Large intestine (tissue), 3 donors: ENCODE measurements at regions not wholly inside any gene's neighbourhood (a gene's known extent, or its start where the extent isn't known, plus 50 kb on each side); places are given as distances from the start of the nearest gene placed in this dataset.
"Not testable (repeated sequence)": the region's sequence is repeated elsewhere in the genome, so short reads cannot be mapped to it uniquely, and the experiment has no call there.

Experiments
- DNase-seq, 2 donors: peaks; one replicate each; pipeline versions ENCODE4 v3.0.0 to v3.0.0-alpha.2; 2013
- H3K27ac ChIP-seq: one replicate; pipeline ENCODE4 v1.5.1; 2013; ENCODE audit warnings: low read length
- H3K27me3 ChIP-seq: 2 replicates; pipeline ENCODE4 v1.6.1; 2013; ENCODE audit warnings: low read length; ENCODE audit not compliant: control insufficient read depth, insufficient read depth
- H3K36me3 ChIP-seq: 2 replicates; pipeline ENCODE4 v1.6.1; 2013; ENCODE audit warnings: low read length; ENCODE audit not compliant: control insufficient read depth, insufficient read depth
- H3K4me1 ChIP-seq: one replicate; pipeline ENCODE4 v1.6.1; 2013; ENCODE audit warnings: low read length; ENCODE audit not compliant: control insufficient read depth, insufficient read depth
- H3K4me3 ChIP-seq: one replicate; pipeline ENCODE4 v1.5.1; 2013; ENCODE audit warnings: low read length
- H3K9me3 ChIP-seq: one replicate; pipeline ENCODE4 v1.6.1; 2013; ENCODE audit warnings: mild to moderate bottlenecking, low read depth, low read length, moderate library complexity; ENCODE audit not compliant: control insufficient read depth
- WGBS: methylation state at CpG from one replicate; pipeline ENCODE4 v1.1.5; 2013; ENCODE audit warnings: low lambda C conversion rate; ENCODE audit not compliant: insufficient coverage; 5-methylcytosine and 5-hydroxymethylcytosine counted together

- not testable (repeated sequence) for H3K27me3 ChIP-seq, DNase-seq, H3K4me1 ChIP-seq, H3K4me3 ChIP-seq, H3K36me3 ChIP-seq, H3K27ac ChIP-seq
- H3K9me3 ChIP-seq: peaks cover 25% of the 10 kb centered on the region
- WGBS: 86% methylated on average over 6 of the region's 13 CpGs
These were observed 212.7 kb downstream of the FOXD4L6 start for GRCh38 chr9:40915660-40916398.

GRCh38 chr9:40914772-40915659 is 213.5 kb downstream of the FOXD4L6 start:
- 62% methylated on average over 5 of the region's 5 CpGs for WGBS
- H3K4me1 ChIP-seq: no peaks in the 10 kb centered on the region
- H3K27me3 ChIP-seq: no peaks in the 10 kb centered on the region
- no peaks in the 10 kb centered on the region for H3K36me3 ChIP-seq
- DNase-seq: no peak
- no peak overlapping the region for H3K27ac ChIP-seq
- peaks cover 32% of the 10 kb centered on the region for H3K9me3 ChIP-seq
- no peak overlapping the region for H3K4me3 ChIP-seq

- Histone ChIP-seq H3K36me3 (no peaks in the 10 kb centered on the region), H3K27me3 (no peaks in the 10 kb centered on the region), H3K4me3 (no peak overlapping the region), H3K27ac (no peak overlapping the region), H3K9me3 (peaks cover 34% of the 10 kb centered on the region), H3K4me1 (no peaks in the 10 kb centered on the region)
- WGBS: 74% methylated on average over 4 of the region's 8 CpGs
- DNase-seq: no peak
These were observed 214.4 kb downstream of the FOXD4L6 start for GRCh38 chr9:40913928-40914673.

- Histone ChIP-seq H3K27me3 (no peaks in the 10 kb centered on the region), H3K36me3 (no peaks in the 10 kb centered on the region), H3K4me3 (no peak overlapping the region), H3K9me3 (peaks cover 43% of the 10 kb centered on the region), H3K27ac (no peak overlapping the region), H3K4me1 (no peaks in the 10 kb centered on the region)
- 91% methylated on average over 8 of the region's 11 CpGs for WGBS
- no peak for DNase-seq
These were observed 215.3 kb downstream of the FOXD4L6 start for GRCh38 chr9:40913096-40913719.

GRCh38 chr9:40912679-40913078 is 215.8 kb downstream of the FOXD4L6 start:
- H3K4me1 ChIP-seq, H3K27ac ChIP-seq, H3K4me3 ChIP-seq, H3K27me3 ChIP-seq, DNase-seq, H3K36me3 ChIP-seq: not testable (repeated sequence)
- WGBS: 90% methylated on average over 2 of the region's 4 CpGs
- peaks cover 43% of the 10 kb centered on the region for H3K9me3 ChIP-seq

- WGBS: 100% methylated on average over 3 of the region's 5 CpGs
- H3K4me3 ChIP-seq: no peak overlapping the region
- no peaks in the 10 kb centered on the region for H3K36me3 ChIP-seq
- H3K27me3 ChIP-seq: no peaks in the 10 kb centered on the region
- peaks cover 43% of the 10 kb centered on the region for H3K9me3 ChIP-seq
- no peak overlapping the region for H3K27ac ChIP-seq
- H3K4me1 ChIP-seq: no peaks in the 10 kb centered on the region
- DNase-seq: no peak
These were observed 216.8 kb downstream of the FOXD4L6 start for GRCh38 chr9:40911647-40912046.

- 75% methylated on average over 2 of the region's 8 CpGs for WGBS
- peaks cover 37% of the 10 kb centered on the region for H3K9me3 ChIP-seq
These were observed 217.5 kb downstream of the FOXD4L6 start for GRCh38 chr9:40910995-40911394.

GRCh38 chr9:40909821-40910220 is 218.7 kb downstream of the FOXD4L6 start:
- H3K27me3 ChIP-seq: no peaks in the 10 kb centered on the region
- H3K4me1 ChIP-seq: no peaks in the 10 kb centered on the region
- peaks cover 32% of the 10 kb centered on the region for H3K9me3 ChIP-seq
- H3K36me3 ChIP-seq: no peaks in the 10 kb centered on the region
- H3K27ac ChIP-seq: no peak overlapping the region
- no peak for DNase-seq
- no CpG with 5 or more reads among the region's 4 CpGs for WGBS
- no peak overlapping the region for H3K4me3 ChIP-seq

More at GRCh38 chr9:40910995-40911394, 217.5 kb downstream of the FOXD4L6 start:
- not testable (repeated sequence) for DNase-seq, H3K4me3 ChIP-seq, H3K27ac ChIP-seq, H3K27me3 ChIP-seq, H3K4me1 ChIP-seq, H3K36me3 ChIP-seq

- H3K4me3 ChIP-seq, H3K36me3 ChIP-seq, H3K27ac ChIP-seq, H3K4me1 ChIP-seq, H3K27me3 ChIP-seq, DNase-seq: not testable (repeated sequence)
- WGBS: 83% methylated on average over 5 of the region's 8 CpGs
- peaks cover 31% of the 10 kb centered on the region for H3K9me3 ChIP-seq
These were observed 219.4 kb downstream of the FOXD4L6 start for GRCh38 chr9:40909111-40909510.
